ENCODE measurements at regions not wholly inside any gene's neighbourhood (a gene's known extent, or its start where the extent isn't known, plus 50 kb on each side); places are given as distances from the start of the nearest gene placed in this dataset.

DNA sequence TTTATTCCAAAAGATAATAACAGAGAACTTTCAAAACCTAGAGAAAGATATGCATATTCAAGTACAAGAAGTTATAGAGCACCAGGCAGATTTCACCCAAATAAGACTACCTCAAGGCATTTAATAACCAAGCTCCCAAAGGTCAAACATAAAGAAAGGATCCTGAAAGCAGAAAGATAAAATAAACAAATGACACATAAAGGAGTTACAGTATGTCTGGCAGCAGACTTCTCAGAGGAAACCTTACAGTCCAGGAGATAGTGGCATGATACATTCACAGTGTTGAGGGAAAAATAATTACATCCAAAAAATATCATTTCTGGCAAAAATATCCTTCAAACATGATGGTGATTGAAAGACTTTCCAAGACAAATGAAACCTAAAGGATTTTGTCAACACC lies 185.8 kb upstream of the POU1F1 start:
- no peak overlapping the region for H2BK5ac ChIP-seq (ENCODE audit: insufficient read length, low read length)
- H3K23ac ChIP-seq (ENCODE audit: insufficient read length, low read depth, low read length) = no peak overlapping the region
- Mint-ChIP-seq H3K27ac (no peak overlapping the region), H3K36me3 (ENCODE audit: insufficient read depth in 1 of 3, low read depth in 3 of 3) (peaks cover 0 to 5% (median 4%) of the 10 kb centered on the region in 3 experiments; a peak in 2 of 7 replicates), H3K9me3 (peaks cover 11% of the 10 kb centered on the region in 2 experiments; a peak in 4 of 5 replicates), H3K4me1 (peaks cover 6% of the 10 kb centered on the region in 2 experiments), H3K27me3 (ENCODE audit: low read depth) (no peaks in the 10 kb centered on the region), H3K4me3 (no peak overlapping the region)
- no peaks in the 10 kb centered on the region for H3K4me1 ChIP-seq (ENCODE audit: insufficient read depth, low read length)
- DNase-seq = no peak
- no peak overlapping the region for H2AFZ ChIP-seq (ENCODE audit: low read length)
- H3K23me2 ChIP-seq (ENCODE audit: insufficient read length, low read depth, low read length, poor library complexity, severe bottlenecking) = no peaks in the 10 kb centered on the region
- no peak overlapping the region for H3K14ac ChIP-seq (ENCODE audit: insufficient read depth, low read length)
- no peak overlapping the region for H3K27ac ChIP-seq (ENCODE audit: insufficient read length, low read depth, low read length)
- no peak overlapping the region for H4K8ac ChIP-seq (replicated peaks; ENCODE audit: insufficient read length, low read depth, low read length)
- H3K79me2 ChIP-seq (ENCODE audit: insufficient read depth, low read length) = no peaks in the 10 kb centered on the region
- H3K56ac ChIP-seq (ENCODE audit: insufficient read length, low read depth, low read length) = no peak overlapping the region
- H2BK20ac ChIP-seq (ENCODE audit: low read depth, low read length, poor library complexity, severe bottlenecking) = no peak overlapping the region
- H3K4ac ChIP-seq (ENCODE audit: low read depth, low read length) = no peak overlapping the region
- TF ChIP-seq, protein P1, sequence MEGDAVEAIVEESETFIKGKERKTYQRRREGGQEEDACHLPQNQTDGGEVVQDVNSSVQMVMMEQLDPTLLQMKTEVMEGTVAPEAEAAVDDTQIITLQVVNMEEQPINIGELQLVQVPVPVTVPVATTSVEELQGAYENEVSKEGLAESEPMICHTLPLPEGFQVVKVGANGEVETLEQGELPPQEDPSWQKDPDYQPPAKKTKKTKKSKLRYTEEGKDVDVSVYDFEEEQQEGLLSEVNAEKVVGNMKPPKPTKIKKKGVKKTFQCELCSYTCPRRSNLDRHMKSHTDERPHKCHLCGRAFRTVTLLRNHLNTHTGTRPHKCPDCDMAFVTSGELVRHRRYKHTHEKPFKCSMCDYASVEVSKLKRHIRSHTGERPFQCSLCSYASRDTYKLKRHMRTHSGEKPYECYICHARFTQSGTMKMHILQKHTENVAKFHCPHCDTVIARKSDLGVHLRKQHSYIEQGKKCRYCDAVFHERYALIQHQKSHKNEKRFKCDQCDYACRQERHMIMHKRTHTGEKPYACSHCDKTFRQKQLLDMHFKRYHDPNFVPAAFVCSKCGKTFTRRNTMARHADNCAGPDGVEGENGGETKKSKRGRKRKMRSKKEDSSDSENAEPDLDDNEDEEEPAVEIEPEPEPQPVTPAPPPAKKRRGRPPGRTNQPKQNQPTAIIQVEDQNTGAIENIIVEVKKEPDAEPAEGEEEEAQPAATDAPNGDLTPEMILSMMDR (conservative IDR thresholded peaks at IDR 0.05) = no peak
- H4K5ac ChIP-seq (ENCODE audit: insufficient read length, low read depth, low read length) = no peak overlapping the region
- H3K79me1 ChIP-seq (ENCODE audit: insufficient read depth, low read depth, low read length, poor library complexity, severe bottlenecking) = no peaks in the 10 kb centered on the region
- no peak overlapping the region for H3K9ac ChIP-seq (ENCODE audit: extremely low read depth, insufficient read length, low read length)
- H3K4me2 ChIP-seq (ENCODE audit: insufficient read depth, insufficient read length, low read length) = no peak overlapping the region
- H4K91ac ChIP-seq (ENCODE audit: insufficient read length, low read depth, low read length) = no peak overlapping the region
- no peak overlapping the region for H2BK120ac ChIP-seq (ENCODE audit: low read depth, low read length, poor library complexity, severe bottlenecking)
- no peak overlapping the region for H3T11ph ChIP-seq (ENCODE audit: low read length)
- H4K20me1 ChIP-seq (ENCODE audit: control insufficient read depth, insufficient read depth, insufficient read length) = no peaks in the 10 kb centered on the region
- H3K9me3 ChIP-seq (ENCODE audit: control insufficient read depth, low read depth, low read length) = no peaks in the 10 kb centered on the region
- no peak overlapping the region for H3K18ac ChIP-seq (ENCODE audit: insufficient read length, low read depth, low read length)
- no peaks in the 10 kb centered on the region for H3K27me3 ChIP-seq (ENCODE audit: insufficient read depth, low read length)
- no peak overlapping the region for H2BK15ac ChIP-seq (ENCODE audit: low read depth, low read length)
- H2AK5ac ChIP-seq (ENCODE audit: insufficient read length, low read length) = no peak overlapping the region
- H2BK12ac ChIP-seq (ENCODE audit: insufficient read length, low read depth, low read length) = no peak overlapping the region

All from H9 (cell line).